Thyroid gland (tissue), 4 donors: ENCODE measurements at regions not wholly inside any gene's neighbourhood (a gene's known extent, or its start where the extent isn't known, plus 50 kb on each side); places are given as distances from the start of the nearest gene placed in this dataset.

Experiments used
- CTCF ChIP-seq, 6 experiments: fragments of 200-600 bp in 3 of 6; fragments of 450-650 bp in 3 of 6; sonication (generic) in 3 of 6; IDR thresholded peaks; one replicate each; pipeline ENCODE4 v1.5.1; 2016 to 2019; ENCODE audit warnings: antibody characterized with exemption in 6 of 6, mild to moderate bottlenecking in 2 of 6, inconsistent platforms in 1 of 6, moderate library complexity in 1 of 6
- POLR2A ChIP-seq, 2 donors: fragments of 450-650 bp; IDR thresholded peaks; one replicate each; pipeline ENCODE4 v1.6.1; 2017; ENCODE audit warnings: antibody characterized with exemption in 2 of 2, mild to moderate bottlenecking in 2 of 2, moderate library complexity in 1 of 2

- no peak for TF ChIP-seq CTCF (IDR thresholded peaks at IDR 0.05)
- no peak for TF ChIP-seq POLR2A (IDR thresholded peaks at IDR 0.05)
Observed at GRCh38 chr6:148137652-148138051, 205.0 kb upstream of the SASH1 start.
